HepG2 (cell line): ENCODE measurements at regions not wholly inside any gene's neighbourhood (a gene's known extent, or its start where the extent isn't known, plus 50 kb on each side); places are given as distances from the start of the nearest gene placed in this dataset.

Source experiments
- ATAC-seq: fragments of 200-7000 bp; cut with Tn5 transposase; 3 replicates; pipeline ENCODE4 v1.9.1; 2020; ENCODE audit warnings: mild to moderate bottlenecking, moderate library complexity
- BruUV-seq: library from RNA; stranded (reverse); fragments of 400-500 nt; replicated peaks from 2 replicates; lab custom pipeline; 2021; lab: Mats Ljungman, UMichigan
- CTCF ChIA-PET: fragments of 300-600 bp; formaldehyde crosslinking; extraction: SDS; loops from one replicate; lab custom pipeline; 2021; ENCODE audit warnings: low total read pairs, inconsistent platforms, low intra/inter-chr PET ratio; lab: Yijun Ruan, JAX
- POLR2A ChIA-PET: fragments of 350-600 bp; sonication (Branson Sonifier 250); formaldehyde crosslinking; loops from one replicate; lab custom pipeline; 2020; ENCODE audit warnings: antibody characterized with exemption, inconsistent platforms; lab: Yijun Ruan, JAX
- DNase-seq: peaks from one replicate; pipeline ENCODE4 v3.0.0-alpha.2; 2015; ENCODE audit warnings: low spot score
- FAIRE-seq: peaks from 3 replicates; lab custom pipeline; 2011; peaks lifted over from hg19 to GRCh38; lab: Jason Lieb, UNC
- H2AFZ ChIP-seq: one replicate; pipeline ENCODE4 v1.6.1; 2011; ENCODE audit warnings: low read length, inconsistent platforms
- H3K27ac ChIP-seq: fragments of 300-600 bp; 3 replicates; pipeline ENCODE4 v1.8.0; 2011; ENCODE audit warnings: mixed run types, mild to moderate bottlenecking, mixed read lengths, low read length, inconsistent platforms; ENCODE audit not compliant: insufficient read depth; ENCODE audit errors: extremely low read length
- H3K27me3 ChIP-seq, 2 experiments: fragments of 200-600 bp in 1 of 2; 2 replicates in 1 of 2; 3 replicates in 1 of 2; pipeline versions ENCODE4 v1.6.0 to v1.8.0; 2011; ENCODE audit warnings: low read length in 2 of 2, mild to moderate bottlenecking in 2 of 2, moderate library complexity in 2 of 2, inconsistent platforms in 1 of 2; ENCODE audit not compliant: insufficient read depth in 2 of 2, control insufficient read depth in 1 of 2
- H3K36me3 ChIP-seq, 2 experiments: fragments of 200-600 bp in 1 of 2; replicated peaks in 1 of 2; 2 replicates in 1 of 2; 3 replicates in 1 of 2; pipeline versions ENCODE4 v1.5.1 to v1.8.0; 2011; ENCODE audit warnings: low read length in 2 of 2, inconsistent platforms in 1 of 2; ENCODE audit not compliant: insufficient read depth in 2 of 2, control insufficient read depth in 1 of 2
- H3K4me1 ChIP-seq: 2 replicates; pipeline ENCODE4 v1.5.1; 2012; ENCODE audit warnings: low read length, inconsistent platforms; ENCODE audit not compliant: insufficient read depth
- H3K4me2 ChIP-seq: 2 replicates; pipeline ENCODE4 v1.6.0; 2011; ENCODE audit warnings: low read depth, low read length, inconsistent platforms
- H3K4me3 ChIP-seq, 3 experiments: fragments of 200-600 bp in 1 of 3; sonication (generic), shearing (Covaris generic) in 1 of 3; replicated peaks in 1 of 3; 2 replicates each; pipeline ENCODE4 v1.5.1; 2011 to 2016; ENCODE audit warnings: low read length in 3 of 3, inconsistent platforms in 2 of 3, low read depth in 2 of 3, mild to moderate bottlenecking in 2 of 3, control low read depth in 1 of 3, mixed read lengths in 1 of 3; ENCODE audit not compliant: insufficient read depth in 1 of 3
- H3K79me2 ChIP-seq: one replicate; pipeline ENCODE4 v1.6.1; 2011; ENCODE audit warnings: low read length, inconsistent platforms; ENCODE audit not compliant: insufficient read depth
- H3K9ac ChIP-seq: 2 replicates; pipeline ENCODE4 v1.6.0; 2011; ENCODE audit warnings: mild to moderate bottlenecking, low read depth, low read length, inconsistent platforms; ENCODE audit not compliant: insufficient read depth
- H3K9me3 ChIP-seq: 2 replicates; pipeline ENCODE4 v1.5.1; 2012; ENCODE audit warnings: mild to moderate bottlenecking, low read length
- H4K20me1 ChIP-seq: 2 replicates; pipeline ENCODE4 v1.6.0; 2011; ENCODE audit warnings: inconsistent platforms, mild to moderate bottlenecking, low read length, moderate library complexity; ENCODE audit not compliant: insufficient read depth
- IKZF4 ChIP-seq: sonication (generic); formaldehyde crosslinking; IDR thresholded peaks from 2 replicates; pipeline ENCODE4 v1.5.1; 2020; ENCODE audit warnings: borderline replicate concordance, mild to moderate bottlenecking, low read depth, missing genetic modification reagents; ENCODE audit errors: not compliant biosample characterization
- KDM2A ChIP-seq: sonication (generic); formaldehyde crosslinking; IDR thresholded peaks from 2 replicates; pipeline ENCODE4 v1.4.0; 2020; ENCODE audit warnings: low read depth, missing genetic modification reagents, borderline replicate concordance
- KLF16 ChIP-seq, 2 experiments: sonication (generic) in 1 of 2; formaldehyde crosslinking in 1 of 2; IDR thresholded peaks; 2 replicates each; pipeline versions ENCODE4 v1.6.1 to v1.8.0; 2016 to 2023; ENCODE audit warnings: missing genetic modification reagents in 2 of 2, missing compliant biosample characterization in 1 of 2
- POLR2AphosphoS2 ChIP-seq: IDR thresholded peaks from 2 replicates; pipeline ENCODE4 v1.6.1; 2011; ENCODE audit warnings: low read depth, low read length, improper control_type of control experiment
- RARG ChIP-seq: sonication (generic); formaldehyde crosslinking; IDR thresholded peaks from 2 replicates; pipeline ENCODE4 v1.4.0; 2020; ENCODE audit warnings: low read depth, mild to moderate bottlenecking, missing genetic modification reagents
- SNRNP70 ChIP-seq: fragments of 200-400 bp; formaldehyde crosslinking; IDR thresholded peaks from 2 replicates; pipeline ENCODE4 v1.6.1; 2017; ENCODE audit warnings: mild to moderate bottlenecking, low read depth, low read length, moderate library complexity
- ZBTB7A ChIP-seq: sonication (generic); formaldehyde crosslinking; IDR thresholded peaks from 2 replicates; pipeline ENCODE4 v1.8.0; 2022; ENCODE audit warnings: mild to moderate bottlenecking, missing genetic modification reagents
- ZC3H13 ChIP-seq: sonication (generic); formaldehyde crosslinking; IDR thresholded peaks from 2 replicates; pipeline ENCODE4 v1.8.1; 2023; ENCODE audit warnings: mild to moderate bottlenecking, missing genetic modification reagents, moderate library complexity
- ZFP62 ChIP-seq: sonication (generic); formaldehyde crosslinking; IDR thresholded peaks from 2 replicates; pipeline ENCODE4 v1.4.0; 2020; ENCODE audit warnings: missing genetic modification reagents
- ZFYVE20 ChIP-seq: sonication (generic); formaldehyde crosslinking; IDR thresholded peaks from 2 replicates; pipeline ENCODE4 v1.8.0; 2023; ENCODE audit warnings: low read depth, mild to moderate bottlenecking, moderate library complexity, missing genetic modification reagents, borderline replicate concordance
- ZNF660 ChIP-seq: sonication (generic); formaldehyde crosslinking; IDR thresholded peaks from 2 replicates; pipeline ENCODE4 v1.5.1; 2020; ENCODE audit warnings: mild to moderate bottlenecking, low read depth, missing genetic modification reagents, borderline replicate concordance
- ZNF780A ChIP-seq: sonication (generic); formaldehyde crosslinking; IDR thresholded peaks from 2 replicates; pipeline ENCODE4 v1.8.0; 2022; ENCODE audit warnings: mild to moderate bottlenecking, missing genetic modification reagents, moderate library complexity
- ZNF83 ChIP-seq: sonication (generic); formaldehyde crosslinking; IDR thresholded peaks from 2 replicates; pipeline ENCODE4 v1.4.0; 2020; ENCODE audit warnings: missing genetic modification reagents, mild to moderate bottlenecking, borderline replicate concordance
- ZSCAN12 ChIP-seq: sonication (generic); formaldehyde crosslinking; IDR thresholded peaks from 2 replicates; pipeline ENCODE4 v1.9.0; 2021; ENCODE audit warnings: mild to moderate bottlenecking, missing genetic modification reagents
- WGBS: methylation state at CpG from one replicate; pipeline ENCODE4 v1.1.6; 2017; ENCODE audit warnings: low lambda C conversion rate; 5-methylcytosine and 5-hydroxymethylcytosine counted together
- in situ Hi-C: cut with HindIII; loops from 2 replicates; pipeline ENCODE4 v1.10.0; 2017; ENCODE audit warnings: low pct_unique_long_range_greater_than_20kb; ENCODE audit not compliant: extremely low pct_ligation_motif_present
- intact Hi-C: fragments of 100-400 bp; cut with micrococcal nuclease; formaldehyde crosslinking; loops from one replicate; pipeline ENCODE4 v1.10.0; 2022; ENCODE audit not compliant: unreplicated experiment
- TF ChIP-seq, protein P1 (sequence below): sonication (generic); formaldehyde crosslinking; IDR thresholded peaks from 2 replicates; pipeline ENCODE4 v1.5.0; 2020; ENCODE audit warnings: missing genetic modification reagents
- TF ChIP-seq, protein P2 (sequence below): sonication (generic); formaldehyde crosslinking; IDR thresholded peaks from 2 replicates; pipeline ENCODE4 v1.9.0; 2022; ENCODE audit warnings: low read depth, missing genetic modification reagents

DNA sequence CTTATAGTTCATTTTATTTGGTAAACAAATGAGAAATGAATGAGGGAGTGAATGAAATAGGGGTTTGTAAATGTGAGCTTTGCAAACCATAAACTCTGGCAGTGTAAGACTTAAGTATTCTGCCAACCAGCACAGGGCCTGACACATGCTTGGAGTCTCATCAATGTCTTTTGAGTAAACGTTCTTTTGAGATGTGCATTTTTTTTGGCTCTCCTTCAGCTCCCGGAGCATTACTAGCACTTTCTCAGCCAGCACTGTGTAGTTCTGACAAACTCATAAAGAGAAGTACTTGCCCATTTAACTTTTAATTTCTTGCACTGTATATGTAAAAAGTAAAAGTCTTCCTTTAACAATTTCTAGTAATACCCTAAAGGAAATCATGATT, 245.3 kb downstream of the HS3ST1 start (continued):
- TF ChIP-seq, protein P1, sequence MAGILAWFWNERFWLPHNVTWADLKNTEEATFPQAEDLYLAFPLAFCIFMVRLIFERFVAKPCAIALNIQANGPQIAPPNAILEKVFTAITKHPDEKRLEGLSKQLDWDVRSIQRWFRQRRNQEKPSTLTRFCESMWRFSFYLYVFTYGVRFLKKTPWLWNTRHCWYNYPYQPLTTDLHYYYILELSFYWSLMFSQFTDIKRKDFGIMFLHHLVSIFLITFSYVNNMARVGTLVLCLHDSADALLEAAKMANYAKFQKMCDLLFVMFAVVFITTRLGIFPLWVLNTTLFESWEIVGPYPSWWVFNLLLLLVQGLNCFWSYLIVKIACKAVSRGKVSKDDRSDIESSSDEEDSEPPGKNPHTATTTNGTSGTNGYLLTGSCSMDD (CRISPR knock-in tag): no peak
- TF ChIP-seq ZNF780A (CRISPR knock-in tag): no peak
- no peak for TF ChIP-seq POLR2AphosphoS2
- TF ChIP-seq ZFP62 (CRISPR knock-in tag): no peak

DNA sequence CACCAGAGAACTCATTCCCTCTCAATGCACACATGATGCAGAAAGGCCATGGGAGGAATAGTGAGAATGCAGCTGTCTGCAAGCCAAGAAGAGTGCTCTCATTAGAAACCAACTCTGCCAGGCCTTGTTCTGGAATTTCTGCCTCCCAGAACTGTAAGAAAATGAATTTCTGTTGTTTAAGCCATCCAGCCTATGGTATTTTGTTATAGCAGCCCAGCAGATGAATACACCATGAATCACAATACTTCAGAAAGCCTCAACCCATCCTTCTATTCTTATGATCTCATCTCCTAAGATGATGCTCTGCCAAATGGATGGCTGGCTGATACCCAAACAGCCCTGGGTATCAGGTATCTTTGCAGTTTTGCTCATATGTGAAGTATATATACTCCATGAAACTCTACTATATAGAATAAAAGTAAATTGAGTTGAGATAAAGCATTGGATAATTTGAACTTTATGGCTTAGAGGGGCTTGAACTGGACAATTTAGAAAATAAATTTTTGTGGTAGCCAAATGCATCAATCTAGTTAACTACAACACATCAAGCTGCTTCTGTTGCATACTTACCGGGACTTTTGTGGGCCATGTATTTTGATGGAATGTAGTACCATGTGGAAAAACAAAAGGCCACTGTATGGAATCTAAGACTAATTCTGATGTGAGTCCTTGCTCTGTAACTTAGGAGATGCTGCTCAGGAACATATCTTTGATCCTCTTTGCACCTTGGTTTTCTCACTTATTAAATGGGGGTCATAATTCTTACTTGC, 245.9 kb downstream of the HS3ST1 start:
- FAIRE-seq: no peak
- in situ Hi-C loops (no loop called here), intact Hi-C loops (no loop called here)
- ChIA-PET CTCF (no interaction called here), POLR2A (no interaction called here)
- BruUV-seq: no TSS peak
- DNase-seq: no peak
- Histone ChIP-seq H3K27me3 (no peaks in the 10 kb centered on the region), H3K4me2 (no peak overlapping the region), H3K9me3 (peaks cover 73% of the 10 kb centered on the region), H3K27ac (no peak overlapping the region), H3K4me3 (no peak overlapping the region), H3K36me3 (no peaks in the 10 kb centered on the region), H3K4me1 (no peaks in the 10 kb centered on the region), H3K79me2 (no peaks in the 10 kb centered on the region), H4K20me1 (no peaks in the 10 kb centered on the region), H3K9ac (no peak overlapping the region), H2AFZ (no peak overlapping the region)
- no peak for ATAC-seq
- WGBS: 86% methylated on average over 1 of the region's 1 CpG
- TF ChIP-seq ZFYVE20 (CRISPR knock-in tag) (no peak), KLF16 (CRISPR knock-in tag; IDR thresholded peaks at IDR 0.05) (no peak), POLR2AphosphoS2 (no peak), ZBTB7A (CRISPR knock-in tag) (no peak), ZC3H13 (CRISPR knock-in tag) (no peak), ZNF83 (CRISPR knock-in tag) (no peak), IKZF4 (CRISPR knock-in tag) (no peak), ZFP62 (CRISPR knock-in tag) (no peak), ZNF660 (CRISPR knock-in tag) (no peak), SNRNP70 (no peak), KDM2A (no peak), RARG (CRISPR knock-in tag) (no peak), ZSCAN12 (CRISPR knock-in tag) (no peak)
- TF ChIP-seq, protein P2, sequence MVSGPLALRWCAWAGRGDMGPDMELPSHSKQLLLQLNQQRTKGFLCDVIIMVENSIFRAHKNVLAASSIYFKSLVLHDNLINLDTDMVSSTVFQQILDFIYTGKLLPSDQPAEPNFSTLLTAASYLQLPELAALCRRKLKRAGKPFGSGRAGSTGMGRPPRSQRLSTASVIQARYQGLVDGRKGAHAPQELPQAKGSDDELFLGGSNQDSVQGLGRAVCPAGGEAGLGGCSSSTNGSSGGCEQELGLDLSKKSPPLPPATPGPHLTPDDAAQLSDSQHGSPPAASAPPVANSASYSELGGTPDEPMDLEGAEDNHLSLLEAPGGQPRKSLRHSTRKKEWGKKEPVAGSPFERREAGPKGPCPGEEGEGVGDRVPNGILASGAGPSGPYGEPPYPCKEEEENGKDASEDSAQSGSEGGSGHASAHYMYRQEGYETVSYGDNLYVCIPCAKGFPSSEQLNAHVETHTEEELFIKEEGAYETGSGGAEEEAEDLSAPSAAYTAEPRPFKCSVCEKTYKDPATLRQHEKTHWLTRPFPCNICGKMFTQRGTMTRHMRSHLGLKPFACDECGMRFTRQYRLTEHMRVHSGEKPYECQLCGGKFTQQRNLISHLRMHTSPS (CRISPR knock-in tag): no peak
